ENCODE measurements at regions not wholly inside any gene's neighbourhood (a gene's known extent, or its start where the extent isn't known, plus 50 kb on each side); places are given as distances from the start of the nearest gene placed in this dataset.
"Not testable (repeated sequence)": the region's sequence is repeated elsewhere in the genome, so short reads cannot be mapped to it uniquely, and the experiment has no call there.

GRCh38 chr16:35573407-35573806 is 2114.0 kb downstream of the TP53TG3F start:
- no peak for TF ChIP-seq CTCF (conservative IDR thresholded peaks at IDR 0.05)
- no peak for TF ChIP-seq ZFX (IDR thresholded peaks at IDR 0.05)
- H3K27ac ChIP-seq = no peak overlapping the region

- no peak for TF ChIP-seq ZFX (IDR thresholded peaks at IDR 0.05)
- TF ChIP-seq CTCF (conservative IDR thresholded peaks at IDR 0.05) = no peak
- no peak overlapping the region for H3K27ac ChIP-seq
Observed at GRCh38 chr16:35574011-35574410, 2114.6 kb downstream of the TP53TG3F start.

- H3K27ac ChIP-seq = no peak overlapping the region
- TF ChIP-seq ZFX (IDR thresholded peaks at IDR 0.05) = no peak
- no peak for TF ChIP-seq CTCF (conservative IDR thresholded peaks at IDR 0.05)
Observed at GRCh38 chr16:35574454-35575431, 2115.3 kb downstream of the TP53TG3F start.

GRCh38 chr16:35575432-35575821 is 2116.0 kb downstream of the TP53TG3F start:
- TF ChIP-seq CTCF (conservative IDR thresholded peaks at IDR 0.05) = no peak
- TF ChIP-seq ZFX (IDR thresholded peaks at IDR 0.05) = no peak

GRCh38 chr16:35585411-35585810 is 2126.0 kb downstream of the TP53TG3F start:
- TF ChIP-seq CTCF (conservative IDR thresholded peaks at IDR 0.05) = no peak
- TF ChIP-seq ZFX (IDR thresholded peaks at IDR 0.05) = no peak
- no peak overlapping the region for H3K27ac ChIP-seq

More at GRCh38 chr16:35575432-35575821, 2116.0 kb downstream of the TP53TG3F start:
- no peak overlapping the region for H3K27ac ChIP-seq

- peak; percentile 78 for TF ChIP-seq CTCF (conservative IDR thresholded peaks at IDR 0.05)
- H3K27ac ChIP-seq = not testable (repeated sequence)
Observed at GRCh38 chr16:35590913-35591312, 2131.5 kb downstream of the TP53TG3F start.

GRCh38 chr16:35596467-35596866 is 2137.1 kb downstream of the TP53TG3F start:
- TF ChIP-seq CTCF (conservative IDR thresholded peaks at IDR 0.05) (no peak), ZFX (IDR thresholded peaks at IDR 0.05) (no peak)

More at GRCh38 chr16:35596467-35596866, 2137.1 kb downstream of the TP53TG3F start:
- H3K27ac ChIP-seq = no peak overlapping the region

Data from C4-2B (cell line).